ENCODE measurements at regions not wholly inside any gene's neighbourhood (a gene's known extent, or its start where the extent isn't known, plus 50 kb on each side); places are given as distances from the start of the nearest gene placed in this dataset.

- H3K27ac ChIP-seq (ENCODE audit: low read depth, low read length, severe bottlenecking): no peak overlapping the region
- H3K4me3 ChIP-seq (ENCODE audit: extremely low read depth, insufficient read depth, low read length, poor library complexity, severe bottlenecking): no peak overlapping the region
- no peaks in the 10 kb centered on the region for H3K4me1 ChIP-seq (ENCODE audit: control insufficient read depth, insufficient read depth, low read length, poor library complexity, severe bottlenecking)
- H3K36me3 ChIP-seq (ENCODE audit: control insufficient read depth, insufficient read depth, low read length): no peaks in the 10 kb centered on the region
- 74 to 92% methylated on average over 3 to 6 of the region's 6 CpGs for WGBS, 2 experiments (ENCODE audit: insufficient coverage in 2 of 2)
- H3K9me3 ChIP-seq (ENCODE audit: control insufficient read depth, low read length): no peaks in the 10 kb centered on the region
Measured at GRCh38 chr5:144103611-144104485, 66.6 kb downstream of the YIPF5 start.

GRCh38 chr5:144105371-144105770 is 65.1 kb downstream of the YIPF5 start:
- WGBS, 2 experiments (ENCODE audit: insufficient coverage in 2 of 2): no CpG with 5 or more reads among the region's 1 CpG
- H3K4me3 ChIP-seq (ENCODE audit: extremely low read depth, insufficient read depth, low read length, poor library complexity, severe bottlenecking): no peak overlapping the region
- H3K4me1 ChIP-seq (ENCODE audit: control insufficient read depth, insufficient read depth, low read length, poor library complexity, severe bottlenecking): no peaks in the 10 kb centered on the region
- H3K36me3 ChIP-seq (ENCODE audit: control insufficient read depth, insufficient read depth, low read length): no peaks in the 10 kb centered on the region
- no peaks in the 10 kb centered on the region for H3K9me3 ChIP-seq (ENCODE audit: control insufficient read depth, low read length)
- H3K27ac ChIP-seq (ENCODE audit: low read depth, low read length, severe bottlenecking): no peak overlapping the region

GRCh38 chr5:144108131-144108530 is 62.3 kb downstream of the YIPF5 start:
- H3K9me3 ChIP-seq (ENCODE audit: control insufficient read depth, low read length): no peaks in the 10 kb centered on the region
- H3K4me3 ChIP-seq (ENCODE audit: extremely low read depth, insufficient read depth, low read length, poor library complexity, severe bottlenecking): no peak overlapping the region
- H3K27ac ChIP-seq (ENCODE audit: low read depth, low read length, severe bottlenecking): no peak overlapping the region
- no peaks in the 10 kb centered on the region for H3K36me3 ChIP-seq (ENCODE audit: control insufficient read depth, insufficient read depth, low read length)
- no peaks in the 10 kb centered on the region for H3K4me1 ChIP-seq (ENCODE audit: control insufficient read depth, insufficient read depth, low read length, poor library complexity, severe bottlenecking)

Data from mesodermal cell (in vitro differentiated cells).